CD4-positive, alpha-beta T cell treated with Interferon gamma for 1 hour (primary cell): ENCODE measurements at regions not wholly inside any gene's neighbourhood (a gene's known extent, or its start where the extent isn't known, plus 50 kb on each side); places are given as distances from the start of the nearest gene placed in this dataset.
"Not testable (repeated sequence)": the region's sequence is repeated elsewhere in the genome, so short reads cannot be mapped to it uniquely, and the experiment has no call there.

Experiments used
- DNase-seq: peaks from one replicate; pipeline ENCODE4 v3.0.0-alpha.2; 2020

- no peak for DNase-seq
Observed at GRCh38 chr5:145062280-145063062, 772.7 kb downstream of the PRELID2 start.

GRCh38 chr5:145056800-145057199 is 778.3 kb downstream of the PRELID2 start:
- no peak for DNase-seq

- no peak for DNase-seq
Observed at GRCh38 chr5:145050181-145050580, 785.0 kb downstream of the PRELID2 start.

GRCh38 chr5:145044970-145045369 is 790.2 kb downstream of the PRELID2 start:
- DNase-seq, result no peak

- no peak for DNase-seq
Observed at GRCh38 chr5:145028626-145029025, 806.5 kb downstream of the PRELID2 start.

GRCh38 chr5:145027286-145027685 is 807.9 kb downstream of the PRELID2 start:
- DNase-seq, result no peak

GRCh38 chr5:145025775-145026174 is 809.4 kb downstream of the PRELID2 start:
- no peak for DNase-seq

- no peak for DNase-seq
Observed at GRCh38 chr5:145015146-145015545, 820.0 kb downstream of the PRELID2 start.

GRCh38 chr5:145014109-145014508 is 821.0 kb downstream of the PRELID2 start:
- no peak for DNase-seq

GRCh38 chr5:145010834-145011233 is 824.3 kb downstream of the PRELID2 start:
- DNase-seq, result no peak

- DNase-seq, result no peak
Observed at GRCh38 chr5:145008876-145009530, 826.1 kb downstream of the PRELID2 start.

- not testable (repeated sequence) for DNase-seq
Observed at GRCh38 chr5:144994356-144994755, 823.7 kb downstream of the KCTD16 start.

- no peak for DNase-seq
Observed at GRCh38 chr5:144983101-144983500, 812.4 kb downstream of the KCTD16 start.

GRCh38 chr5:144979516-144980264 is 809.0 kb downstream of the KCTD16 start:
- no peak for DNase-seq

GRCh38 chr5:144972317-144972716 is 801.6 kb downstream of the KCTD16 start:
- DNase-seq, result no peak

GRCh38 chr5:144971108-144971850 is 800.6 kb downstream of the KCTD16 start:
- no peak for DNase-seq

GRCh38 chr5:144960296-144960695 is 789.6 kb downstream of the KCTD16 start:
- DNase-seq, result no peak

GRCh38 chr5:144958002-144958401 is 787.3 kb downstream of the KCTD16 start:
- DNase-seq, result no peak

GRCh38 chr5:144950996-144951395 is 780.3 kb downstream of the KCTD16 start:
- DNase-seq, result no peak

GRCh38 chr5:144947023-144947422 is 776.4 kb downstream of the KCTD16 start:
- DNase-seq, result no peak

- no peak for DNase-seq
Observed at GRCh38 chr5:144945503-144945902, 774.8 kb downstream of the KCTD16 start.

GRCh38 chr5:144944936-144945335 is 774.3 kb downstream of the KCTD16 start:
- no peak for DNase-seq

- DNase-seq, result no peak
Observed at GRCh38 chr5:144941004-144941403, 770.3 kb downstream of the KCTD16 start.
